ENCODE measurements at regions not wholly inside any gene's neighbourhood (a gene's known extent, or its start where the extent isn't known, plus 50 kb on each side); places are given as distances from the start of the nearest gene placed in this dataset.

DNA sequence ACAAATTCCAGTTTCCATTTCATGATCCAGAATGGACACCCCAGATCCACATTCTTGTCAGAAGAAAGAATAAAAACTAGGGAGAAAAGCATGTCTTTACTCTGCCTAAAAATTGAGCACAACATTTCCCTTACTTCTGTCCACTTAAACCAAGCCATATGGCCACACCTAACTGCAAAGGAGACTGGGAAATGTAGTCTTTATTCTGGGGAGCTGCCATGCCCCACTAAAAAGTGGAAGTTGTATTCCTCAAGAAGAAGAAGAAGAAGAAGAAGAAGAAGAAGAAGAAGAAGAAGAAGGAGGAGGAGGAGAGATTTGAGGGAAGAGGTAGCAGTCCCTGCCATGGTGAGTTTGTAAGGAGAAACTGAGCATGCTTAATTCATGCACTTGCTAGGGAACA is 84.5 kb downstream of the GPR65 start:
- Histone ChIP-seq H3F3A (ENCODE audit: low read depth) (no peaks in the 10 kb centered on the region), H3K4me1 (ENCODE audit: insufficient read depth, low read length, poor library complexity, severe bottlenecking) (no peaks in the 10 kb centered on the region), H3K4me2 (ENCODE audit: low read depth, low read length, poor library complexity, severe bottlenecking) (no peak overlapping the region), H3K9me3 (ENCODE audit: insufficient read depth, low read depth, low read length) (no peaks in the 10 kb centered on the region), H3K79me2 (ENCODE audit: insufficient read depth, low read length) (no peaks in the 10 kb centered on the region), H3K9me2 (replicated peaks; ENCODE audit: low read depth, low read length) (no peaks in the 10 kb centered on the region), H2AFZ (ENCODE audit: low read length) (no peak overlapping the region), H3K9ac (ENCODE audit: low read depth, low read length, poor library complexity, severe bottlenecking) (no peak overlapping the region), H3K36me3 (ENCODE audit: insufficient read depth, low read length) (no peaks in the 10 kb centered on the region), H3K27me3 (ENCODE audit: insufficient read depth, low read length, poor library complexity, severe bottlenecking) (no peaks in the 10 kb centered on the region), H4K20me1 (ENCODE audit: insufficient read depth, low read length, poor library complexity, severe bottlenecking) (no peaks in the 10 kb centered on the region), H3K4me3 (ENCODE audit: low read length, poor library complexity, severe bottlenecking) (no peak overlapping the region)
- no peak for TF ChIP-seq EZH2phosphoT487 (IDR thresholded peaks at IDR 0.05; ENCODE audit: borderline replicate concordance)
- TF ChIP-seq, protein P1, sequence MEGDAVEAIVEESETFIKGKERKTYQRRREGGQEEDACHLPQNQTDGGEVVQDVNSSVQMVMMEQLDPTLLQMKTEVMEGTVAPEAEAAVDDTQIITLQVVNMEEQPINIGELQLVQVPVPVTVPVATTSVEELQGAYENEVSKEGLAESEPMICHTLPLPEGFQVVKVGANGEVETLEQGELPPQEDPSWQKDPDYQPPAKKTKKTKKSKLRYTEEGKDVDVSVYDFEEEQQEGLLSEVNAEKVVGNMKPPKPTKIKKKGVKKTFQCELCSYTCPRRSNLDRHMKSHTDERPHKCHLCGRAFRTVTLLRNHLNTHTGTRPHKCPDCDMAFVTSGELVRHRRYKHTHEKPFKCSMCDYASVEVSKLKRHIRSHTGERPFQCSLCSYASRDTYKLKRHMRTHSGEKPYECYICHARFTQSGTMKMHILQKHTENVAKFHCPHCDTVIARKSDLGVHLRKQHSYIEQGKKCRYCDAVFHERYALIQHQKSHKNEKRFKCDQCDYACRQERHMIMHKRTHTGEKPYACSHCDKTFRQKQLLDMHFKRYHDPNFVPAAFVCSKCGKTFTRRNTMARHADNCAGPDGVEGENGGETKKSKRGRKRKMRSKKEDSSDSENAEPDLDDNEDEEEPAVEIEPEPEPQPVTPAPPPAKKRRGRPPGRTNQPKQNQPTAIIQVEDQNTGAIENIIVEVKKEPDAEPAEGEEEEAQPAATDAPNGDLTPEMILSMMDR (conservative IDR thresholded peaks at IDR 0.05; ENCODE audit: low read length) = no peak

DNA sequence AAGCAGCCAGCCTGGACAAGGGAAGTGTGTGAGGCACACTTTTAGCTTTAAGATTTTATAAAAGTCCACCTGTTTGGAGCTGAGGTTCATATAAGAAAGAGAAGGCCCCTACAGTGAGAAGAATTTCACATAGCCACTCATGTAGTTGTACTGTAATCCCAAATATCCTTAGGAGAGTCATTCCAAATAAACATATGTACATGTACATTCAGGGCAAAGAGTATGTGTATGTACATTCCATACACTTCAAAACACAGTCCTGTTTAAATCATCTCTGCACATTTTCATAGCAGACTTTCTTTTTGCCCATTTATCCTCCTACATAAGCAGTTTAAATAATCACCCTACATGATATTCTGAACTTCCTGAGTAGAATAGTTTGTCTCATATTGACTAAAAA is 87.6 kb downstream of the GPR65 start:
- H3K4me1 ChIP-seq (ENCODE audit: insufficient read depth, low read length, poor library complexity, severe bottlenecking) = no peaks in the 10 kb centered on the region
- H3K9ac ChIP-seq (ENCODE audit: low read depth, low read length, poor library complexity, severe bottlenecking) = no peak overlapping the region
- no peak overlapping the region for H3K4me3 ChIP-seq (ENCODE audit: low read length, poor library complexity, severe bottlenecking)
- no peaks in the 10 kb centered on the region for H3F3A ChIP-seq (ENCODE audit: low read depth)
- no peaks in the 10 kb centered on the region for H3K36me3 ChIP-seq (ENCODE audit: insufficient read depth, low read length)
- no peaks in the 10 kb centered on the region for H3K27me3 ChIP-seq (ENCODE audit: insufficient read depth, low read length, poor library complexity, severe bottlenecking)
- no peaks in the 10 kb centered on the region for H3K9me3 ChIP-seq (ENCODE audit: insufficient read depth, low read depth, low read length)
- H2AFZ ChIP-seq (ENCODE audit: low read length) = no peak overlapping the region
- no peaks in the 10 kb centered on the region for H3K79me2 ChIP-seq (ENCODE audit: insufficient read depth, low read length)
- no peaks in the 10 kb centered on the region for H4K20me1 ChIP-seq (ENCODE audit: insufficient read depth, low read length, poor library complexity, severe bottlenecking)
- TF ChIP-seq EZH2phosphoT487 (IDR thresholded peaks at IDR 0.05; ENCODE audit: borderline replicate concordance) = no peak
- no peaks in the 10 kb centered on the region for H3K9me2 ChIP-seq (replicated peaks; ENCODE audit: low read depth, low read length)
- H3K4me2 ChIP-seq (ENCODE audit: low read depth, low read length, poor library complexity, severe bottlenecking) = no peak overlapping the region

DNA sequence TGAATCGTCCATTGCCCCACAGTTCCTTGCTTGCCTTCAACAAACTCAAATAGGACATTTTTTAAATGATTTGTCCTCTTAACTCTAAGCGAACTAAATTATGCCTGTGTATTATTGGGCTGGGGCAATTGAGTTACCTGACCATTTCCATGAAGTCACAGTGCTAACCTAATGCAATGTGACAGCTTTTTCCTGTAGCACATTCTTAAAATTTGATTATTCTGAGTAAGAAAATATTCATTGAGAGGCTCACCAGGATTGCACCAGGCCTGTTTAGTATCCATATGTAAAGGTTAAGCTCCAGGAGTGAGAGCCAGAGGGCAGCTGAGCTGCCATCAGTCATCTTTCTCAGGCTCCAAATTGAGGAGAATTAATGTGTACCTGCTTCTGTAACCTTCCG is 90.9 kb downstream of the GPR65 start:
- Histone ChIP-seq H3K9me2 (replicated peaks; ENCODE audit: low read depth, low read length) (no peaks in the 10 kb centered on the region), H3K36me3 (ENCODE audit: insufficient read depth, low read length) (no peaks in the 10 kb centered on the region), H3K4me1 (ENCODE audit: insufficient read depth, low read length, poor library complexity, severe bottlenecking) (no peaks in the 10 kb centered on the region), H3F3A (ENCODE audit: low read depth) (no peaks in the 10 kb centered on the region), H3K9me3 (ENCODE audit: insufficient read depth, low read depth, low read length) (no peaks in the 10 kb centered on the region), H3K4me3 (ENCODE audit: low read length, poor library complexity, severe bottlenecking) (no peak overlapping the region), H3K27me3 (ENCODE audit: insufficient read depth, low read length, poor library complexity, severe bottlenecking) (no peaks in the 10 kb centered on the region), H3K79me2 (ENCODE audit: insufficient read depth, low read length) (no peaks in the 10 kb centered on the region), H3K9ac (ENCODE audit: low read depth, low read length, poor library complexity, severe bottlenecking) (no peak overlapping the region), H3K4me2 (ENCODE audit: low read depth, low read length, poor library complexity, severe bottlenecking) (no peak overlapping the region), H2AFZ (ENCODE audit: low read length) (no peak overlapping the region), H4K20me1 (ENCODE audit: insufficient read depth, low read length, poor library complexity, severe bottlenecking) (no peaks in the 10 kb centered on the region)
- no peak for TF ChIP-seq EZH2phosphoT487 (IDR thresholded peaks at IDR 0.05; ENCODE audit: borderline replicate concordance)
- TF ChIP-seq, protein P1 (conservative IDR thresholded peaks at IDR 0.05; ENCODE audit: low read length) = no peak

DNA sequence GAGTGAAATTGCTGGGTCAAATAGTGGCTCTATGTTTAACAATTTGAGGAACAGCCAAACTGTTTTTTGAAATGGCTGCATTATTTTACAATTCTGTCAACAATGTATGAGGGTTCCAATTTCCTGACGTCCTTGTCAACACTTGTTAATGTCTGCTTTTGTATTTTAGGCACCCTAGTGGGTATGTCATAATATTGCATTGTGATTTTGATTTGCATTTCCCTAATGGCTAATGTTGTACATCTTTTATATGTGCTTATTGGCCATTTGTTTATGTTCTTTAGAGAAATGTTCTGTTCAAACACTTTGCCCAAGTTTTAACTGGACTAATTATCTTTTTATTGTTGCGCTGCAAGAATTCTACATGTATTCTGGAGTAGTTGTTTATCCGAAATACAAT is 93.2 kb downstream of the GPR65 start:
- Histone ChIP-seq H3K27me3 (ENCODE audit: insufficient read depth, low read length, poor library complexity, severe bottlenecking) (no peaks in the 10 kb centered on the region), H3K9ac (ENCODE audit: low read depth, low read length, poor library complexity, severe bottlenecking) (no peak overlapping the region), H3K4me3 (ENCODE audit: low read length, poor library complexity, severe bottlenecking) (no peak overlapping the region), H2AFZ (ENCODE audit: low read length) (no peak overlapping the region), H3K36me3 (ENCODE audit: insufficient read depth, low read length) (no peaks in the 10 kb centered on the region), H3F3A (ENCODE audit: low read depth) (no peaks in the 10 kb centered on the region), H3K4me1 (ENCODE audit: insufficient read depth, low read length, poor library complexity, severe bottlenecking) (no peaks in the 10 kb centered on the region), H3K4me2 (ENCODE audit: low read depth, low read length, poor library complexity, severe bottlenecking) (no peak overlapping the region), H4K20me1 (ENCODE audit: insufficient read depth, low read length, poor library complexity, severe bottlenecking) (no peaks in the 10 kb centered on the region), H3K9me3 (ENCODE audit: insufficient read depth, low read depth, low read length) (no peaks in the 10 kb centered on the region), H3K79me2 (ENCODE audit: insufficient read depth, low read length) (no peaks in the 10 kb centered on the region), H3K9me2 (replicated peaks; ENCODE audit: low read depth, low read length) (no peaks in the 10 kb centered on the region)
- TF ChIP-seq, protein P1 (conservative IDR thresholded peaks at IDR 0.05; ENCODE audit: low read length) = no peak
- TF ChIP-seq EZH2phosphoT487 (IDR thresholded peaks at IDR 0.05; ENCODE audit: borderline replicate concordance) = no peak
